Astrocyte (in vitro differentiated cells and primary cell): ENCODE measurements at regions not wholly inside any gene's neighbourhood (a gene's known extent, or its start where the extent isn't known, plus 50 kb on each side); places are given as distances from the start of the nearest gene placed in this dataset.

Source experiments
- EZH2 ChIP-seq: IDR thresholded peaks from 2 replicates; pipeline ENCODE4 v1.6.1; 2012; ENCODE audit warnings: mild to moderate bottlenecking, low read length, inconsistent platforms; ENCODE audit not compliant: insufficient read depth
- TF ChIP-seq, protein P1 (sequence below): IDR thresholded peaks from 2 replicates; pipeline ENCODE4 v1.5.1; 2011; ENCODE audit warnings: low read depth, mild to moderate bottlenecking, inconsistent platforms, low read length, moderate library complexity; ENCODE audit not compliant: insufficient read depth

DNA sequence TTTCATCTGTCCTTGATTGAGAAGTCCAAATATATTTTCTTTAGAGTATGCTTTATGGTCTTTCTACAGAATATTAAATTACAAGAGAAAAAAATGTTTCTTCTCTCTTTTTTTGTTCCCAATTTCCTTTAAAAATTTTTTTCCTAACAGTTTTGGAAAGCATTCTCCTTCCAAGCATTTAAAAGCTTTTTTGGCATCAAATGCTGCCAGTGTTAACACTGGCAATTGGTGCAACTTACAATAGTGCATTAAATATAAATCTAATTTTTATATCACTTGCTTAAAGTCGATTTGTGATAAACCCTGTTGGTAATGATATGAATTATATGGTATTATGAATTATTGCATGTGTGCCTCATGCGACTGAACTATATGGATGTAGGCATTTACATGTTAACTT, 165.9 kb upstream of the ELL2 start:
- TF ChIP-seq, protein P1, sequence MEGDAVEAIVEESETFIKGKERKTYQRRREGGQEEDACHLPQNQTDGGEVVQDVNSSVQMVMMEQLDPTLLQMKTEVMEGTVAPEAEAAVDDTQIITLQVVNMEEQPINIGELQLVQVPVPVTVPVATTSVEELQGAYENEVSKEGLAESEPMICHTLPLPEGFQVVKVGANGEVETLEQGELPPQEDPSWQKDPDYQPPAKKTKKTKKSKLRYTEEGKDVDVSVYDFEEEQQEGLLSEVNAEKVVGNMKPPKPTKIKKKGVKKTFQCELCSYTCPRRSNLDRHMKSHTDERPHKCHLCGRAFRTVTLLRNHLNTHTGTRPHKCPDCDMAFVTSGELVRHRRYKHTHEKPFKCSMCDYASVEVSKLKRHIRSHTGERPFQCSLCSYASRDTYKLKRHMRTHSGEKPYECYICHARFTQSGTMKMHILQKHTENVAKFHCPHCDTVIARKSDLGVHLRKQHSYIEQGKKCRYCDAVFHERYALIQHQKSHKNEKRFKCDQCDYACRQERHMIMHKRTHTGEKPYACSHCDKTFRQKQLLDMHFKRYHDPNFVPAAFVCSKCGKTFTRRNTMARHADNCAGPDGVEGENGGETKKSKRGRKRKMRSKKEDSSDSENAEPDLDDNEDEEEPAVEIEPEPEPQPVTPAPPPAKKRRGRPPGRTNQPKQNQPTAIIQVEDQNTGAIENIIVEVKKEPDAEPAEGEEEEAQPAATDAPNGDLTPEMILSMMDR = no peak
- TF ChIP-seq EZH2 = no peak
